RWPE2 (cell line): ENCODE measurements at regions not wholly inside any gene's neighbourhood (a gene's known extent, or its start where the extent isn't known, plus 50 kb on each side); places are given as distances from the start of the nearest gene placed in this dataset.

Experiments
- ATAC-seq: fragments of 200-7000 bp; cut with Tn5 transposase; 3 replicates; pipeline ENCODE4 v1.9.1; 2021; ENCODE audit warnings: low read depth
- DNase-seq: peaks from one replicate; pipeline ENCODE4 v3.0.0-alpha.2; 2020; ENCODE audit warnings: low spot score
- H3K27ac ChIP-seq: fragments of 450-650 bp; 2 replicates; pipeline ENCODE4 v1.5.1; 2017; ENCODE audit warnings: mild to moderate bottlenecking; ENCODE audit not compliant: poor library complexity, severe bottlenecking
- H3K27me3 ChIP-seq: fragments of 250-450 bp; sonication (Bioruptor Pico); 2 replicates; pipeline ENCODE4 v1.5.1; 2021; ENCODE audit warnings: mild to moderate bottlenecking, moderate library complexity; ENCODE audit not compliant: insufficient read depth, poor library complexity, severe bottlenecking
- H3K36me3 ChIP-seq: fragments of 250-450 bp; sonication (Bioruptor Pico); 2 replicates; pipeline ENCODE4 v1.5.1; 2020; ENCODE audit warnings: low read depth, mild to moderate bottlenecking, moderate library complexity
- H3K4me1 ChIP-seq: fragments of 250-450 bp; sonication (Bioruptor Pico); 2 replicates; pipeline ENCODE4 v1.5.1; 2021; ENCODE audit warnings: mild to moderate bottlenecking, moderate library complexity; ENCODE audit not compliant: insufficient read depth, poor library complexity, severe bottlenecking
- H3K4me3 ChIP-seq: fragments of 250-450 bp; sonication (Bioruptor Pico); 2 replicates; pipeline ENCODE4 v1.5.1; 2021; ENCODE audit warnings: mild to moderate bottlenecking, moderate library complexity; ENCODE audit not compliant: severe bottlenecking
- H3K9me3 ChIP-seq: fragments of 250-450 bp; sonication (Bioruptor Pico); 2 replicates; pipeline ENCODE4 v1.5.1; 2021; ENCODE audit warnings: mild to moderate bottlenecking, moderate library complexity; ENCODE audit not compliant: severe bottlenecking
- TF ChIP-seq, protein P1 (sequence below): fragments of 450-650 bp; IDR thresholded peaks from one replicate; pipeline ENCODE4 v1.5.1; 2017; ENCODE audit warnings: mild to moderate bottlenecking, moderate library complexity; ENCODE audit not compliant: poor library complexity, severe bottlenecking

DNA sequence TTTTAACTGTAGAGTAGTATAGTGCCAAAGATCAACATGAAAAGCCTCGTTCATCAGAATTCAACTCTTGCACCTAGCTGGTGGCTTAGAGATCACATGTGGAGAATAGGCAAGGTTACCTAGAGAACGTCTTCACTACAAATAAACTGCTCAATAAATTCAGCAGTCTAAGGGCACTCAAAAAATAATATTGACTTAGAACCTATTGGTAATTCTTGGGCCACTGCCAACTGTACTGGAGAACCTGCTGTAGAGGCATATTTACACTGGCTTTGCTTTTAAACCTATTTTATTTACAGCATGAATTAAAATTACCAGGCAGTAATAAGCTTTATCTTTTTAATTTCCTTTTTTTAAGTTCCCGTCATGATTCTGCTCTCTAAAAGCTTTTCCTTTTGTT, 343.7 kb downstream of the PDHA2 start:
- ATAC-seq (no peak), DNase-seq (no peak)
- H3K27ac ChIP-seq = no peak overlapping the region

DNA sequence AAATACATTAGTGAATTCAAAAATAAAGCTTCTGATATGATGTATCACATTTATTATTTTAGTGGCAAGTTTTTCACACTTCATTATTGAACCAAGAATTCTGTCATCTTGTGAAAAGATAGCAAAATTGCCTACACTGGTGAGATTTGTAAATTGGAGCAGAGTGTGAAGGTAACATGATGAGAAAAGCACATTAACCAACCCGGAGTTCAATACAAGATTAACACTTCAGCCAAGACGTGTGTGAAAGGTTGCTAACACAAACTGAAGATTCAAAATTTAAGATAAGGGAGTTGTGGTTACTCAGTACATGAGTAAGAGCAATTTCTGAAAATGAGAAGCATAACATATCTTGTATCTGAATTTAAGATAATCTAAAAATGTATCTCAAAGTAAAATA, 346.7 kb downstream of the PDHA2 start:
- no peaks in the 10 kb centered on the region for H3K27me3 ChIP-seq
- DNase-seq (no peak), ATAC-seq (no peak)
- no peaks in the 10 kb centered on the region for H3K36me3 ChIP-seq
- TF ChIP-seq, protein P1, sequence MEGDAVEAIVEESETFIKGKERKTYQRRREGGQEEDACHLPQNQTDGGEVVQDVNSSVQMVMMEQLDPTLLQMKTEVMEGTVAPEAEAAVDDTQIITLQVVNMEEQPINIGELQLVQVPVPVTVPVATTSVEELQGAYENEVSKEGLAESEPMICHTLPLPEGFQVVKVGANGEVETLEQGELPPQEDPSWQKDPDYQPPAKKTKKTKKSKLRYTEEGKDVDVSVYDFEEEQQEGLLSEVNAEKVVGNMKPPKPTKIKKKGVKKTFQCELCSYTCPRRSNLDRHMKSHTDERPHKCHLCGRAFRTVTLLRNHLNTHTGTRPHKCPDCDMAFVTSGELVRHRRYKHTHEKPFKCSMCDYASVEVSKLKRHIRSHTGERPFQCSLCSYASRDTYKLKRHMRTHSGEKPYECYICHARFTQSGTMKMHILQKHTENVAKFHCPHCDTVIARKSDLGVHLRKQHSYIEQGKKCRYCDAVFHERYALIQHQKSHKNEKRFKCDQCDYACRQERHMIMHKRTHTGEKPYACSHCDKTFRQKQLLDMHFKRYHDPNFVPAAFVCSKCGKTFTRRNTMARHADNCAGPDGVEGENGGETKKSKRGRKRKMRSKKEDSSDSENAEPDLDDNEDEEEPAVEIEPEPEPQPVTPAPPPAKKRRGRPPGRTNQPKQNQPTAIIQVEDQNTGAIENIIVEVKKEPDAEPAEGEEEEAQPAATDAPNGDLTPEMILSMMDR = no peak
- no peak overlapping the region for H3K4me3 ChIP-seq
- H3K4me1 ChIP-seq = peaks cover 5% of the 10 kb centered on the region
- H3K27ac ChIP-seq = no peak overlapping the region
- H3K9me3 ChIP-seq = no peaks in the 10 kb centered on the region

More for the DNA sequence above, 343.7 kb downstream of the PDHA2 start:
- Histone ChIP-seq H3K4me1 (no peaks in the 10 kb centered on the region), H3K4me3 (no peak overlapping the region), H3K9me3 (no peaks in the 10 kb centered on the region), H3K27me3 (no peaks in the 10 kb centered on the region), H3K36me3 (no peaks in the 10 kb centered on the region)
- TF ChIP-seq, protein P1 = no peak

DNA sequence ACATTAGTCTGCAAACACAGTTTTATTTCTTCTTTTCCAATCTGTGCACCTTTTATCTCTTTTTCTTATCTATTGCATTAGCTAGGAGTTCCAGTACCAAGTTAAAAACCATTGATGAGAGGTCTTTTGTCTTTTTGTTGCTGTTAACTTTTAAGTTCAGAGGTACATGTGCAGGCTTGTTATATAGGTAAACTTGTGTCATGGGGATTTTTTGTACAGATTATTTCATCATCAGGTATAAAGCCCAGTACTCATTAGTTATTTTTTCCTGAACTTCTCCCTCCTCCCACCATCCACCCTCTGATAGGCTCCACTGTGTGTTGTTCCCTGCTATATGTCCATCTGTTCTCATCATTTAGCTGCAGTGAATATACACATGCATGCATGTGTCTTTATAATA, 349.9 kb downstream of the PDHA2 start:
- TF ChIP-seq, protein P1 = no peak
- Histone ChIP-seq H3K4me3 (no peak overlapping the region), H3K27ac (no peak overlapping the region), H3K36me3 (no peaks in the 10 kb centered on the region), H3K9me3 (no peaks in the 10 kb centered on the region), H3K27me3 (no peaks in the 10 kb centered on the region), H3K4me1 (peaks cover 5% of the 10 kb centered on the region)
- ATAC-seq (no peak), DNase-seq (no peak)

DNA sequence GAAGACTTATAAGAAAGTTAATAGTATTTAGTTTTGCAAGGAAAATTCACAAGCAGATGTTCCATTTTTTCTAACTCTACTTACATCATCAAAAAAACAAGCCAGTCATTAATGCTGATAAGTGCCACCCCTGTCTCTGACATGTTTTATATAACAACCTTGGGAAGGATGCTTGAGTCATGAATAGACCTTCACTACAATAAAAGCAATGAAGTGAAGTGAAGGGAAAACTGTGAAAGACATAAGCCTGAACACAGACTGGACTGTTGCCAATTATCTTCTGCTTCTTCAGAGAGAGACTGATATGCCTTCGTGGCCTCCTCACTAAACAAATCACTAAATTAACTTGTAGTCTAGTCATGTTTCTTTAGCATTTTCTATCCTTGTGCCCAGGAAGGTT, 353.2 kb downstream of the PDHA2 start:
- H3K36me3 ChIP-seq = no peaks in the 10 kb centered on the region

DNA sequence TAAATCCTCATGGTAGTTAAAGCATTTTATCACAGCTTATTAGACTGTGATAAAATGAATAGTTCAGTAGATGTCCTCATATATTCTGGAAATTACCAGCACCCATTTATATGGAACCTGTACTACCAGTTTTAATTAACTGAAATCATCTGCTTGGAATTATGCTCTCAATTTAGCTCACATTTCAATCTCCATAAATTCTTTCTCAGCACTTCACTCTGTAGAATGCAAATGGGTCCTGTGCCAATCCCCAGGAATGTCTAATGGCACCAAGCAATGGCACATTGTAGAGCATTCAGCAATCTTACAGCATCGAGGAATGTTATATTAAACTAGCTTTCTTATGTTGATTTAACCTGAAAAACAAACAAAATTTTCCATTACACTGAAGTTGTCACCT, 355.1 kb downstream of the PDHA2 start:
- H3K36me3 ChIP-seq = no peaks in the 10 kb centered on the region
- H3K27me3 ChIP-seq = no peaks in the 10 kb centered on the region
- no peak overlapping the region for H3K27ac ChIP-seq
- ATAC-seq = no peak
- TF ChIP-seq, protein P1 = no peak
- H3K9me3 ChIP-seq = no peaks in the 10 kb centered on the region
- no peak overlapping the region for H3K4me3 ChIP-seq
- no peak for DNase-seq
- H3K4me1 ChIP-seq = no peaks in the 10 kb centered on the region

More for the DNA sequence above, 353.2 kb downstream of the PDHA2 start:
- no peaks in the 10 kb centered on the region for H3K9me3 ChIP-seq
- no peaks in the 10 kb centered on the region for H3K27me3 ChIP-seq
- no peak overlapping the region for H3K27ac ChIP-seq
- ATAC-seq = no peak
- DNase-seq = no peak
- H3K4me3 ChIP-seq = no peak overlapping the region
- H3K4me1 ChIP-seq = peaks cover 5% of the 10 kb centered on the region
- TF ChIP-seq, protein P1 = no peak
